ENCODE measurements at regions not wholly inside any gene's neighbourhood (a gene's known extent, or its start where the extent isn't known, plus 50 kb on each side); places are given as distances from the start of the nearest gene placed in this dataset.

- TF ChIP-seq, protein P1, sequence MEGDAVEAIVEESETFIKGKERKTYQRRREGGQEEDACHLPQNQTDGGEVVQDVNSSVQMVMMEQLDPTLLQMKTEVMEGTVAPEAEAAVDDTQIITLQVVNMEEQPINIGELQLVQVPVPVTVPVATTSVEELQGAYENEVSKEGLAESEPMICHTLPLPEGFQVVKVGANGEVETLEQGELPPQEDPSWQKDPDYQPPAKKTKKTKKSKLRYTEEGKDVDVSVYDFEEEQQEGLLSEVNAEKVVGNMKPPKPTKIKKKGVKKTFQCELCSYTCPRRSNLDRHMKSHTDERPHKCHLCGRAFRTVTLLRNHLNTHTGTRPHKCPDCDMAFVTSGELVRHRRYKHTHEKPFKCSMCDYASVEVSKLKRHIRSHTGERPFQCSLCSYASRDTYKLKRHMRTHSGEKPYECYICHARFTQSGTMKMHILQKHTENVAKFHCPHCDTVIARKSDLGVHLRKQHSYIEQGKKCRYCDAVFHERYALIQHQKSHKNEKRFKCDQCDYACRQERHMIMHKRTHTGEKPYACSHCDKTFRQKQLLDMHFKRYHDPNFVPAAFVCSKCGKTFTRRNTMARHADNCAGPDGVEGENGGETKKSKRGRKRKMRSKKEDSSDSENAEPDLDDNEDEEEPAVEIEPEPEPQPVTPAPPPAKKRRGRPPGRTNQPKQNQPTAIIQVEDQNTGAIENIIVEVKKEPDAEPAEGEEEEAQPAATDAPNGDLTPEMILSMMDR (IDR thresholded peaks at IDR 0.05; ENCODE audit: low read depth, low read length, missing control alignments): no peak
- DNase-seq (ENCODE audit: extremely low read depth, low read depth): no peak
- H3K4me3 ChIP-seq (replicated peaks; ENCODE audit: low read depth, low read length): no peak overlapping the region
These were observed 66.3 kb downstream of the ARHGAP35 start for GRCh38 chr19:46927106-46927505.

GRCh38 chr19:46927893-46928292 is 67.1 kb downstream of the ARHGAP35 start:
- no peak overlapping the region for H3K4me3 ChIP-seq (replicated peaks; ENCODE audit: low read depth, low read length)
- TF ChIP-seq, protein P1 (IDR thresholded peaks at IDR 0.05; ENCODE audit: low read depth, low read length, missing control alignments): no peak
- DNase-seq (ENCODE audit: extremely low read depth, low read depth): no peak

DNA sequence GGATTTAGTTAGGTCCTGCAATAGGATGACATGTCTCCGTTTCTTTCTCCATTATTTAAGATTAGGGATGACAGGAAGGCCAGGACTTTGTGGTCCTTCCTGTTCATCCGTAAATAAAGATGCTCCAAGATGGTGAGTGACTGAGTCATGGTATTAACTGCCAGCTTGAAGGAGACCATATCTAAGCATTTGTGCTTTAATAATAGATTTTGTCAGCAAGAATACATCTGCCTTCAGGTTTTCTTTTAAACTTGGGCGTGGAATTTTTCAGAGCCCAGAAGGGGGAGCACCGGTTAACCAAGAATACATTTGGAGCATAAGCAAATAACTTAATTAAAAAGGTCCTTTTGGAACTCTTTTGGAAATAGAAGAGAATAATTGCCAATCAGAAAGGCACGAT is 68.2 kb downstream of the ARHGAP35 start:
- DNase-seq (ENCODE audit: extremely low read depth, low read depth): no peak
- no peak overlapping the region for H3K4me3 ChIP-seq (replicated peaks; ENCODE audit: low read depth, low read length)
- TF ChIP-seq, protein P1 (IDR thresholded peaks at IDR 0.05; ENCODE audit: low read depth, low read length, missing control alignments): no peak

GRCh38 chr19:46931202-46931601 is 70.4 kb downstream of the ARHGAP35 start:
- DNase-seq (ENCODE audit: extremely low read depth, low read depth): no peak
- TF ChIP-seq, protein P1 (IDR thresholded peaks at IDR 0.05; ENCODE audit: low read depth, low read length, missing control alignments): no peak
- no peak overlapping the region for H3K4me3 ChIP-seq (replicated peaks; ENCODE audit: low read depth, low read length)

GRCh38 chr19:46932346-46932745 is 71.5 kb downstream of the ARHGAP35 start:
- no peak for DNase-seq (ENCODE audit: extremely low read depth, low read depth)
- TF ChIP-seq, protein P1 (IDR thresholded peaks at IDR 0.05; ENCODE audit: low read depth, low read length, missing control alignments): no peak
- no peak overlapping the region for H3K4me3 ChIP-seq (replicated peaks; ENCODE audit: low read depth, low read length)

- TF ChIP-seq, protein P1 (IDR thresholded peaks at IDR 0.05; ENCODE audit: low read depth, low read length, missing control alignments): no peak
- no peak overlapping the region for H3K4me3 ChIP-seq (replicated peaks; ENCODE audit: low read depth, low read length)
- no peak for DNase-seq (ENCODE audit: extremely low read depth, low read depth)
These were observed 74.4 kb downstream of the ARHGAP35 start for GRCh38 chr19:46935066-46935663.
